ENCODE measurements at regions not wholly inside any gene's neighbourhood (a gene's known extent, or its start where the extent isn't known, plus 50 kb on each side); places are given as distances from the start of the nearest gene placed in this dataset.

GRCh38 chr2:76268484-76268883, 557.8 kb upstream of the GCFC2 start:
- DNase-seq (ENCODE audit: extremely low read depth, low read depth) = no peak
- TF ChIP-seq CTCF (IDR thresholded peaks at IDR 0.05; ENCODE audit: low read depth, low read length) = no peak

- no peak for DNase-seq (ENCODE audit: extremely low read depth, low read depth)
- TF ChIP-seq CTCF (IDR thresholded peaks at IDR 0.05; ENCODE audit: low read depth, low read length) = no peak
Observed at GRCh38 chr2:76257802-76258201, 547.1 kb upstream of the GCFC2 start.

GRCh38 chr2:76256458-76257088, 545.9 kb upstream of the GCFC2 start:
- no peak for DNase-seq (ENCODE audit: extremely low read depth, low read depth)
- TF ChIP-seq CTCF (IDR thresholded peaks at IDR 0.05; ENCODE audit: low read depth, low read length) = no peak

- DNase-seq (ENCODE audit: extremely low read depth, low read depth) = no peak
- TF ChIP-seq CTCF (IDR thresholded peaks at IDR 0.05; ENCODE audit: low read depth, low read length) = no peak
Observed at GRCh38 chr2:76252704-76253103, 542.0 kb upstream of the GCFC2 start.

- no peak for TF ChIP-seq CTCF (IDR thresholded peaks at IDR 0.05; ENCODE audit: low read depth, low read length)
- no peak for DNase-seq (ENCODE audit: extremely low read depth, low read depth)
Observed at GRCh38 chr2:76251342-76251741, 540.6 kb upstream of the GCFC2 start.

- no peak for DNase-seq (ENCODE audit: extremely low read depth, low read depth)
- no peak for TF ChIP-seq CTCF (IDR thresholded peaks at IDR 0.05; ENCODE audit: low read depth, low read length)
Observed at GRCh38 chr2:76247006-76247405, 536.3 kb upstream of the GCFC2 start.

GRCh38 chr2:76211991-76212985, 501.6 kb upstream of the GCFC2 start:
- TF ChIP-seq CTCF (IDR thresholded peaks at IDR 0.05; ENCODE audit: low read depth, low read length) = no peak

More at GRCh38 chr2:76211991-76212985, 501.6 kb upstream of the GCFC2 start:
- DNase-seq (ENCODE audit: extremely low read depth, low read depth) = no peak
